SK-N-SH (cell line): ENCODE measurements at regions not wholly inside any gene's neighbourhood (a gene's known extent, or its start where the extent isn't known, plus 50 kb on each side); places are given as distances from the start of the nearest gene placed in this dataset.

Experiments used
- CTCF ChIP-seq: fragments of 200-600 bp; sonication (generic); IDR thresholded peaks from 2 replicates; pipeline ENCODE4 v1.6.1; 2017; ENCODE audit warnings: antibody characterized with exemption, mild to moderate bottlenecking, moderate library complexity
- EZH2phosphoT487 ChIP-seq: fragments of 200-600 bp; sonication (generic); IDR thresholded peaks from 2 replicates; pipeline ENCODE4 v1.6.1; 2017; ENCODE audit warnings: low read depth, mixed run types, mild to moderate bottlenecking, antibody characterized with exemption, moderate library complexity, borderline replicate concordance
- PBX3 ChIP-seq: IDR thresholded peaks from 2 replicates; pipeline ENCODE4; 2012

- TF ChIP-seq PBX3 (no peak), CTCF (no peak), EZH2phosphoT487 (no peak)
Measured at GRCh38 chr10:34906067-34906965, 91.2 kb upstream of the PARD3 start.
